Thyroid gland (tissue), 4 donors: ENCODE measurements at regions not wholly inside any gene's neighbourhood (a gene's known extent, or its start where the extent isn't known, plus 50 kb on each side); places are given as distances from the start of the nearest gene placed in this dataset.

Experiments
- DNase-seq, 2 donors: peaks; one replicate each; pipeline ENCODE4 v3.0.0-alpha.2; 2019
- H3K27ac ChIP-seq, 3 donors: fragments of 200-600 bp; sonication (generic); 1 replicate in 2 of 3; 2 replicates in 1 of 3; pipeline ENCODE4 v1.5.1; 2016 to 2019; ENCODE audit warnings: mild to moderate bottlenecking in 1 of 3, moderate library complexity in 1 of 3
- H3K27me3 ChIP-seq: fragments of 200-600 bp; sonication (generic); one replicate; pipeline ENCODE4 v1.5.1; 2019
- H3K36me3 ChIP-seq, 2 donors: fragments of 200-600 bp; sonication (generic); one replicate each; pipeline ENCODE4 v1.5.1; 2016 to 2019
- H3K4me1 ChIP-seq, 2 donors: fragments of 200-600 bp; sonication (generic); one replicate each; pipeline ENCODE4 v1.5.1; 2017 to 2019
- H3K4me3 ChIP-seq, 3 donors: fragments of 200-600 bp; sonication (generic); replicated peaks in 1 of 3; 1 replicate in 2 of 3; 2 replicates in 1 of 3; pipeline ENCODE4 v1.5.1; 2016; ENCODE audit warnings: mild to moderate bottlenecking in 1 of 3
- H3K9me3 ChIP-seq: fragments of 200-600 bp; sonication (generic); one replicate; pipeline ENCODE4 v1.5.1; 2017
- POLR2A ChIP-seq, 2 donors: fragments of 450-650 bp; IDR thresholded peaks; one replicate each; pipeline ENCODE4 v1.6.1; 2017; ENCODE audit warnings: antibody characterized with exemption in 2 of 2, mild to moderate bottlenecking in 2 of 2, moderate library complexity in 1 of 2
- WGBS, 2 donors: methylation state at CpG; one replicate each; pipeline ENCODE4 v1.1.5; 2017; 5-methylcytosine and 5-hydroxymethylcytosine counted together
- intact Hi-C: fragments of 100-400 bp; cut with DNase I; formaldehyde crosslinking; loops from one replicate; pipeline ENCODE4 v1.15.1; 2023
- TF ChIP-seq, protein P1 (sequence below), 6 experiments: fragments of 200-600 bp in 3 of 6; fragments of 450-650 bp in 3 of 6; sonication (generic) in 3 of 6; IDR thresholded peaks; one replicate each; pipeline ENCODE4 v1.5.1; 2016 to 2019; ENCODE audit warnings: antibody characterized with exemption in 6 of 6, mild to moderate bottlenecking in 2 of 6, inconsistent platforms in 1 of 6, moderate library complexity in 1 of 6

DNA sequence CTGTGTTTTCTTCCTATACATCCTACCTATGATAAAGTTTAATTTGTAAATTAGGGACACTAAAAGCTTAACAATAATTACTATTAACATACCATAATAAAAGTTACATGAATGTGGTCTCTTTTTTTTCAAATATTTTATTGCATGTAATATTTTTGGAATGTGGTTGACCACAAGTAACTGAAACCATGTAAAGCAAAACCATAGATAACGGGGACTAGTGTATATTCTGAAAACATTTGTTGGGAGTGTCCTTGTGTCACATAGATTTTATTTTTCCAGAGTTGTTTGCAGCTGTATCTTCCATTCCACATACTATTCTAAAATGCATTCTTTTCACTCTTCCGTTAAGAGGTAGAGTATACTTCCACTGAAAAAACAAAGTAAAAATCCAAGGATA, 200.4 kb downstream of the KIF18A start:
- WGBS, 2 donors, result 65 to 78% methylated on average over 2 of the region's 2 CpGs

DNA sequence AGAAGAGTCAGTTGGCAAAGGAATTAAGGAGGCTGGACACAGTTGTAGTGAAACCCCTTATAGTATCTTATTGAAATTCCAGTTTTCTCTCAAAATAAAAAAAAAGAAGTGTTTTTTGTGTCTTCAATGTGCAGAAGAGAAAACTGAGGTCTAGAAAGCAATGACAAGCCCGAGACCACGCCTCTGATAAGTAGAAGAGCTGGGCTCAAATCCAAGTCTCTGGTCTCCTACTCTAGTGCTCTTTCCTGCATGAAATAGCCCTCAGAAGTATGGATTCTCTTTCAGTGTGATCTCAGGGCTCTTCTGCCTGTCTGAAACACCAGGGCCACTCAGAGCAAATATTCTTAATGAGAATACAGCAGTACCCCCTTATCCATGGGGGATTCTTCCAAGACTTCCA, 200.9 kb downstream of the KIF18A start:
- no peak for TF ChIP-seq POLR2A (IDR thresholded peaks at IDR 0.05)
- Histone ChIP-seq H3K27ac (no peak overlapping the region), H3K9me3 (no peaks in the 10 kb centered on the region), H3K4me1 (no peaks in the 10 kb centered on the region), H3K4me3 (no peak overlapping the region), H3K36me3 (no peaks in the 10 kb centered on the region), H3K27me3 (no peaks in the 10 kb centered on the region)
- no peak for DNase-seq
- intact Hi-C loops, result no loop called here
- WGBS, 2 donors, result 41 to 53% methylated on average over 2 of the region's 2 CpGs

More for the DNA sequence above, 200.4 kb downstream of the KIF18A start:
- no peaks in the 10 kb centered on the region for H3K27me3 ChIP-seq
- no peak overlapping the region for H3K27ac ChIP-seq
- H3K36me3 ChIP-seq, result no peaks in the 10 kb centered on the region
- no peak overlapping the region for H3K4me3 ChIP-seq
- no peaks in the 10 kb centered on the region for H3K4me1 ChIP-seq
- no peak for TF ChIP-seq POLR2A (IDR thresholded peaks at IDR 0.05)
- TF ChIP-seq, protein P1, sequence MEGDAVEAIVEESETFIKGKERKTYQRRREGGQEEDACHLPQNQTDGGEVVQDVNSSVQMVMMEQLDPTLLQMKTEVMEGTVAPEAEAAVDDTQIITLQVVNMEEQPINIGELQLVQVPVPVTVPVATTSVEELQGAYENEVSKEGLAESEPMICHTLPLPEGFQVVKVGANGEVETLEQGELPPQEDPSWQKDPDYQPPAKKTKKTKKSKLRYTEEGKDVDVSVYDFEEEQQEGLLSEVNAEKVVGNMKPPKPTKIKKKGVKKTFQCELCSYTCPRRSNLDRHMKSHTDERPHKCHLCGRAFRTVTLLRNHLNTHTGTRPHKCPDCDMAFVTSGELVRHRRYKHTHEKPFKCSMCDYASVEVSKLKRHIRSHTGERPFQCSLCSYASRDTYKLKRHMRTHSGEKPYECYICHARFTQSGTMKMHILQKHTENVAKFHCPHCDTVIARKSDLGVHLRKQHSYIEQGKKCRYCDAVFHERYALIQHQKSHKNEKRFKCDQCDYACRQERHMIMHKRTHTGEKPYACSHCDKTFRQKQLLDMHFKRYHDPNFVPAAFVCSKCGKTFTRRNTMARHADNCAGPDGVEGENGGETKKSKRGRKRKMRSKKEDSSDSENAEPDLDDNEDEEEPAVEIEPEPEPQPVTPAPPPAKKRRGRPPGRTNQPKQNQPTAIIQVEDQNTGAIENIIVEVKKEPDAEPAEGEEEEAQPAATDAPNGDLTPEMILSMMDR (IDR thresholded peaks at IDR 0.05), result no peak
- no peaks in the 10 kb centered on the region for H3K9me3 ChIP-seq
- no peak for DNase-seq
- intact Hi-C loops, result no loop called here

DNA sequence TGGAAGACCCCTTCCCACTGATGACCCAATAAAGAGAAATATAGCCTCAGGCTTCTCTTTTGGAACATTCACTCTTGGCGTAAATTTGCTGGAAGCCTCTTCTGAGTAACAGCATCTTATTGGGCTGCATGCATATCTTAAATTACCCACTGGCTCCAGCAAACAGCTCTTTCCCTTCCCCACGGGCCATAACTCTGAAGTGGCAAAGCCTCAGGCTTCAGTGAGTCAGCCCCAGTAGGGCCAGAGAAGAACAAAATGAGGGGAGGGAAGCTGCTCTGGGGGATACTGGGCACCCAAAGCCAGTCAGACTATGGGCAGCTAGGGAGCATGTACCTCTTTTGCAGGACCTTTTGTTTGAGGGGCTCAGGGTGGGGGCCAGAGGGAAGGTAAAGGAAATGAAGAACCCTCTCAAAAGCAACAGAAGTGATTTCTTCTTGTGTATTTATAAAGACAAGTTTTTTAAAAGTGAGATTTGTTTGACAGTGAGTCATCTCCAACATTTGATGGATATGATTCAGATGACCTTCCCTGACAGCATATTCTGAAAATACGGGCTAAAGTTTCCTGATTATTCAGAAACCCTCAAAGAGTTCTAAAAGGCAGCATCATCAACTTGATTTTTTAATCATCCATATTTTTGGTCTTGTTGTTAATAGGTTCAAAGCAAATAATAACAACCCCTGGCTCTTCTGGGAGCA, 203.4 kb downstream of the KIF18A start:
- no peak for DNase-seq
- no peak for TF ChIP-seq POLR2A (IDR thresholded peaks at IDR 0.05)
- TF ChIP-seq, protein P1 (IDR thresholded peaks at IDR 0.05), result no peak
- intact Hi-C loops, result no loop called here
- no peaks in the 10 kb centered on the region for H3K4me1 ChIP-seq
- WGBS, 2 donors, result 72 to 76% methylated on average over 3 of the region's 3 CpGs
- H3K27me3 ChIP-seq, result no peaks in the 10 kb centered on the region
- no peak overlapping the region for H3K4me3 ChIP-seq
- H3K36me3 ChIP-seq, result no peaks in the 10 kb centered on the region
- H3K27ac ChIP-seq, result no peak overlapping the region
- H3K9me3 ChIP-seq, result no peaks in the 10 kb centered on the region

DNA sequence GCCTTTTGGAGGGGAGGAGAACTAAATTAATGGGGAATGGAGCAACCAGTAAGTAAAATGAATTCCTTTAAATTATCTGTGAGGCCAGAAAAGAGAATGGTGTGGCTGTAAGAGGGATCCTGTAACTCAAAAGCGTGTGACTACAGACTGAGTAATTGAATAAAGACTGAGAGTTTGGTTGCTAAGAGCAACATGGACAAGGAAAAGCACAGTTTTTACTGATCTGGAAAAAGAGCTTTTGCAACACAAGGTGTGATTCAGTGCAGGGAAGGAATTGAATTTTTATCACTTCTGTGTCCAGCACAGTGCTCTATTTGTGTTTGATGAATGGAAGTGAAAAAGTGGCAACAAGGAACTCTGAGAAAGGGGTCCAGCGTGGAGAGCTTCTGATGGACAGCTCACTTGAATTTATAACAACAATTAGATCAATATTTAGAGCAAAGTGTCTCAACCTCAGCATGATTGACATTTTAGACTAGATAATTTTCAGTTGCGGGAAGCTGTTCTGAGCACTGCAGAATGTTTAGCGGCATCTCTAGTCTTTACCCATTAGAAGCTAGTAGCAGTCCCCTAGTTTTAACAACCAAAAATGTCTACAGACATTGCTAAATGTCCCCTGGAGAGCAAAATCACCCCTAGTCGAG, 202.8 kb upstream of the BDNF start:
- Histone ChIP-seq H3K4me3 (no peak overlapping the region), H3K9me3 (no peaks in the 10 kb centered on the region), H3K27me3 (no peaks in the 10 kb centered on the region), H3K4me1 (no peaks in the 10 kb centered on the region), H3K36me3 (no peaks in the 10 kb centered on the region), H3K27ac (no peak overlapping the region)
- WGBS, 2 donors, result 80 to 85% methylated on average over 5 of the region's 5 CpGs
- intact Hi-C loops, result no loop called here
- TF ChIP-seq, protein P1 (IDR thresholded peaks at IDR 0.05), result no peak
- no peak for TF ChIP-seq POLR2A (IDR thresholded peaks at IDR 0.05)
- no peak for DNase-seq

DNA sequence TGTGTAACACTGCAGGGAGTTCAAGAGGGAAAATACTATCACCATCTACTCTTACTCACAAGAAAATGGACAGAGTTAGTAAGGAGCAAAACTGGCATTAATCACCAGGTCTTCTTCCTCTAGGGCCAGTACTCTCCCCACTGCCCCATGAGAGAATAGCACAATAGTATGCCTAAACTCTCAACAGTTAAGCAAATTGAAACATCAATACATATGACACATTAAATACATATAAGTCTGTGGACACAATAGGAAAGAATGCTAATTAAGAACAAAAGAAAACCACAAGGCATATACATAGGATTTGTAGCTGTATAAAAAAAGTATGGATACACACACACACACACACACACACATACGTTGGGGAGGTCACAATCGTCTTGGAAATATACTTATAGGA, 197.9 kb upstream of the BDNF start:
- Histone ChIP-seq H3K9me3 (no peaks in the 10 kb centered on the region), H3K4me3 (no peak overlapping the region), H3K4me1 (no peaks in the 10 kb centered on the region), H3K27ac (no peak overlapping the region), H3K27me3 (no peaks in the 10 kb centered on the region), H3K36me3 (no peaks in the 10 kb centered on the region)
- DNase-seq, result no peak
- TF ChIP-seq, protein P1 (IDR thresholded peaks at IDR 0.05), result no peak
- no peak for TF ChIP-seq POLR2A (IDR thresholded peaks at IDR 0.05)
- intact Hi-C loops, result no loop called here
- 85 to 86% methylated on average over 2 of the region's 2 CpGs for WGBS, 2 donors
